Fibroblast of gingiva (primary cell): ENCODE measurements at regions not wholly inside any gene's neighbourhood (a gene's known extent, or its start where the extent isn't known, plus 50 kb on each side); places are given as distances from the start of the nearest gene placed in this dataset.
A peak's percentile ranks its signal among the peaks of the same experiment; 100 is the strongest.

Experiments used
- DNase-seq: peaks from one replicate; pipeline ENCODE4 v3.0.0-alpha.2; 2011; ENCODE audit warnings: low read depth

- DNase-seq = no peak
Measured at GRCh38 chr6:169165561-169166300, 87.9 kb downstream of the THBS2 start.

- DNase-seq = no peak
Measured at GRCh38 chr6:169164986-169165385, 88.7 kb downstream of the THBS2 start.

DNA sequence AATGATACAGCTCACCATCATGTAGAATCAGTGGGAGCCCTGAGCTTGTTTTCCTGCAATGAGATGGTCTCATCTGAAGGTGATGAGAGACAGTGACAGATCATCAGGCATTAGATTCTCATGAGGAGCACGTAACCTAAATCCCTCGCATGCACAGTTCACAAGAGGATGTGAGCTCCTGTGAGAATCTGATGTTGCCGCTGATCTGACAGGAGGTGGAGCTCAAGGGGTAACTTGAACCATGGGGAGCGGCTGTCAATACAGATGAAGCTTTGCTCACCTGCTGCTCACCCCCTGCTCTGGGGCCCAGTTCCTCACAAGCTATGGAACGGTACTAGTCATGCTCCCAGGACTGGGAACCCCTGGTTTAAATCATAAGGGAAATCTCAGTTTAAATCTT lies 89.2 kb downstream of the THBS2 start:
- DNase-seq = no peak

DNA sequence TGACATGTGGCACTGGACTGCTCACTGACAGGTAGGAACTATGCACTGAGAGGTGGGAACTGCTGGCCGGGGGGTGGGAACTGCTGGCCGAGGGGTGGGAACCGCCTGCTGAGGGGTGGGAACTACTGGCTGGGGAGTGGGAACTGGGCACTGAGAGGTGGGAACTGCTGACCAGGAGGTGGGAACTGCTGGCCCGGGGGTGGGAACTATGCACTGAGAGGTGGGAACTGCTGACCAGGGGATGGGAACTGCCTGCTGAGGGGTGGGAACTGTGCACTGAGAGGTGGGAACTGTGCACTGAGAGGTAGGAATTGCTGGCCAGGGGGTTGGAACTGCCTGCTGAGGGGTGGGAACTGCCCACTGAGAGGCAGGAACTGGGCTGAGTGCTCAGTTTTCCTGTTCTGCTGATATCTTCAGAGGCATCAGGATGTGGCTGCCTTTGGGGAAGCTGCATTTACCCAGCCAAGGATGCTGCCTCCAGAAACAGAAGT lies 90.2 kb downstream of the THBS2 start:
- DNase-seq = no peak

- DNase-seq = peak; percentile 94
Measured at GRCh38 chr6:169162752-169163407, 90.8 kb downstream of the THBS2 start.

- DNase-seq = no peak
Measured at GRCh38 chr6:169162249-169162648, 91.4 kb downstream of the THBS2 start.

GRCh38 chr6:169161572-169162167 lies 92.0 kb downstream of the THBS2 start:
- peak; percentile 15 for DNase-seq

DNA sequence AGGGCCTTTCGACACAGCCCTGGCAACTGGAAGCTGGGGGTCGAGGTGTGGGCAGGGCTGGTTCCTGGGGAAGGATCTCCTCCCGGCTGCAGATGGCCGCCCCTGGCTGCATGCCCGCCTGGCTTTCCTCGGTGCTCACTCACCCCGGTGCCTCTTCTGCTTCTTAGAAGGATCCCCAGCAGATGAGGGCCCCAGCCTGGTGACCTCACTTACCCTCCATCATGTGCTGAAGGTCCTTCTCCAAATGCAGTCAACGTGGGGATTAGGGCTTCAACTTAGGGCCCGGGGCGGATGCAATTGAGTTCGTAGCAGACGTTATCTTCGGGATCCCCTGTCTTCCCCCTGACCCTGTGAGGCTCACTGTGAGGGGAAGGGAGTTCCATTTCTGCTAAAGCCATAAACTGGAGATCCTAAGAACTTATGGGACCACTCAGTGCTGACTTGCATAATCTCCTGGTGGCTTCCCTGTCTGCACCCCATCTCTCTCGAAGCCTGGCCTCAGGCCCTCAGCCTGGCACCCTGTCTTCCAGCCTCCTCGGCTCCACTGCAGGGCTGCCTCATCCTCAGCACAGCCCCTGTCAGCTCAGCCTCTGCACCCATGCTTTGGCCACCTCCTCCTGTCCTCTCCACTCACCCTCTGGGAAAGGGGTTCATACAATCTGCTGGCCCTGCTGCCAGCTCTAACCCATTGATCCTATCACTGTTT lies 92.6 kb downstream of the THBS2 start:
- DNase-seq = no peak

DNA sequence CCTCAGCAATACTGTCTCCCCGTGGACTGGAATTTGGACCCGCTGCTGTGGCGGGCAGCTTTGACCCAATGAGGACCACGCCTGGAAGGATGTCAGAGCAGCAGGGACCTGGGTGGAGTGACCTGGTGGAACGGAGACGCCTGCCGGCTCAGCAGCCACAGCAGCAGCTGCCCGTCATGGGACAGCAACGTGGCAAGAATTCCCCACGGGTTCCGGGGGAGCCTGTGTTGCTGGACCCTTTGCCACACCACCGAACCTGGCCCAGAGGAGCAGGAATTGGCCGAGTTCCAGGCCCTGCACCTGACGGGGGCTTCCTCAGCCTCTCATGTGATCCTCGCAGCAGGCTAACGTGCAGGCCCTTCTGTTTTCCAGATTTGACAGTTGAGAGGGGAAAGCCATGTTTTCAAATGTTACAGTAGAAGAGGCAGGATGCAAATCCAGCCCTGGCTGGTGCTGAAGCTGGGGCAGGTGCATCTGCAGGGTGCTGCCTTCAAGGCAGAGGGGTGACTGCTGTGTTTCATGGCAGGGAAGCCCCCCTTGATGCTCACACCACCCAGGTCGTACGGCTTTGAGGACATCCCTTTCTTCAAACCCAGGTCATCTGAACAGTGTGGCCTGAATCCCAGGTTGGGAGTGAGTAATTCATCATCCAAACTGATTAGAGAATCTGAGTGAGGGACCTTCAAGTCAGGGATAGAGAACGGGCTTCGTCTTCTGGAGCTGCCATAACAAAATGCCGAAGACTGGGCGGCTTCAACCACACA lies 93.4 kb downstream of the THBS2 start:
- no peak for DNase-seq

DNA sequence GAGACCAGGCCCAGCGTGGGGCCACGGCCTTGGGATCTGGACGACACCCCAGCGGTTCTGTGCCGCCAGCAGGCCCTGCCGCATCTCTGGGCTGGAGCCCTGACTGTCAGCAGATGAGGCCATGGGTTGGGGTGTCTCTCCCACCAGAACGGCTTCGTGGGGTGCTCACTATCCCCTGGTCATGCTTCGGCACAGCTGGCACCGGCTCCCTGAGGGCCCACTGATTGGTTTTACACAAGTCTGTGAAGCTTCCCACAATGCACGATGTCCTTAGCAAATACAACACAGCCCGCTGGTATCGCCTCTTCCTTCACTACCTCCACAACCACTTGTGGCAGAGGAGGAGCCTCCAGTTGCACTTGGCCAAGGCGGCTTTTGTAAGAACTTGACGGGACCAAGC lies 94.3 kb downstream of the THBS2 start:
- DNase-seq = no peak

DNA sequence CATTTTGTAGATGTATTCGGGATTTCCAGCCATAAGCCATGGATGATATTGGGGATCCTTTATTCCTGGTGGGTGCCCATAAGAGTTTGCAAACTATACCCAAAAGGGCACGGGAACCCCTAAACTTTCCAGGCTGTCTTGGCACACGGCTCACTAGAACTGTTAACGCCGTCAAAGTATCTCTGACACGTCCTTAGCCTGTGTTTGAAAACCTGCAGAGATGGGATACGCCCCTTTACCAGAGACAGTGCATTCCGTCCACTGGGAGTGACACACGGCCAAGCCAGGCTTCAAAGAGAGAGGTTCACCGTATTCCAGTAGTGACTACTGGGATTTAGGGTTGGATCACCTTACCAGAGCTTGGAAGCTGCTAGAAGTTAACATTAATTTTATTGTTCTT lies 95.0 kb downstream of the THBS2 start:
- DNase-seq = no peak

- DNase-seq = peak; percentile 46
Measured at GRCh38 chr6:169158174-169158573, 95.5 kb downstream of the THBS2 start.

- no peak for DNase-seq
Measured at GRCh38 chr6:169157197-169158148, 96.2 kb downstream of the THBS2 start.

GRCh38 chr6:169156793-169157147 lies 96.9 kb downstream of the THBS2 start:
- DNase-seq = no peak

- DNase-seq = no peak
Measured at GRCh38 chr6:169156108-169156792, 97.4 kb downstream of the THBS2 start.

GRCh38 chr6:169155481-169155880 lies 98.2 kb downstream of the THBS2 start:
- DNase-seq = no peak

GRCh38 chr6:169153401-169153800 lies 100.2 kb downstream of the THBS2 start:
- DNase-seq = no peak

DNA sequence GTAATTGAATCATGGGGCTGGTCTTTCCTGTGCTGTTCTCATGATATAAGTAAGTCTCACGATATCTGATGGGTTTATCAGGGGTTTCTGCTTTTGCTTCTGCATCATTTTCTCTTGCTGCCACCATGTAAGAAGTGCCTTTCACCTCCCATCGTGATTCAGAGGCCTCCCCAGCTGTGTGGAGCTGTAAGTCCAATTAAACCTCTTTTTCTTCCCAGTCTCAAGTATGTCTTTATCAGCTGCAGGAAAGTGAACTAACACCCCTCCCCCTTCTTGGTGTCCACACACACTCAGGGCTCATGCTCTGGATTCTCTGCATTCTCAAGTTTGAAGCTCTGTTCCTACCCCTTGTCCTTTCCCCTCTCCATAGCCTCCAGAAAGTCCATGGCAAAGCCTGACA lies 107.1 kb downstream of the THBS2 start:
- no peak for DNase-seq

DNA sequence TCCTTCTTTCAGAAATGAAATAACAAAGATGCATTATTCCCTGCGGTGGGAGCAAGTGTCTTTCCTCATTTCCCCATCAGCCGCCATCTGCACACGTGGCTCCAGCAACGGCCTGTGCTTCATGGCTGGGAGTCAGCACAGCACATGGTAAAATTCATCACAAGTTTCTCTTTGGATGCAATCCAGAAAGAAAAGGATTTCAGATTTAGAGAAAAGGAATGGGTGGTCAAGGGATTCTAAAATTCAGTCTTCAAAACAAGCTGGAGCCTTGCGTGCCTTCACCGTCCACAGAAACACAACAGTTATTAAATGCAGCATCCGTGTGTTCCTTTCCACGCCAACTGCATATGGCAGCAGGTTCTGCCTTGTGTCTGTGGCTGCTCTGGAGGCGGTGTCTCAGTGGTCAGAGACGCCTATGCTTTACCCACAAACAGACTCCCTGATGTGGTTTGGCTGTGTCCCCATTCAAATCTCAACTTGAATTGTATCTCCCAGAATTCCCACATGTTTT lies 107.6 kb downstream of the THBS2 start:
- peak; percentile 80 for DNase-seq

DNA sequence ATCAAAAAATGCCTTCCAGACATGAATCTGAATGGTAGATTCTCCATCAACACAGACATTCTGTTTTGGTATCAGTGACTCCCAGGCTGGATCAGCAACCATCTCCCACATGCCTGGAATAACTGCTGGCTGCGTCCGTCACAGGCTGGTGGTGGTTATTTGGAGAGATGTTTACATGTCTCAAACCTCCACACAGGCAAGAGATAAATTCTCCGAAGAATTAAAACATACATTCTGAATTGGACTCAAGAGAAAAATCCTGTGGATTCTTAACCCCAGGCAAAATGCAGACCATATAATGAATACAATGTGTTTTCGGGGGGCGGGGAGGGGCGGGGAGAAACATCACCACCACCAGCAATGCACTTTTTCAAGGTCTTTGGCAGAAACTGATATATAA lies 108.2 kb downstream of the THBS2 start:
- DNase-seq = peak; percentile 83
